Middle frontal gyrus (tissue), 1 donor: ENCODE measurements at regions not wholly inside any gene's neighbourhood (a gene's known extent, or its start where the extent isn't known, plus 50 kb on each side); places are given as distances from the start of the nearest gene placed in this dataset.

Experiments
- DNase-seq: peaks from one replicate; pipeline ENCODE4 v3.0.0-alpha.2; 2015; ENCODE audit warnings: low spot score; ENCODE audit errors: extremely low spot score

DNA sequence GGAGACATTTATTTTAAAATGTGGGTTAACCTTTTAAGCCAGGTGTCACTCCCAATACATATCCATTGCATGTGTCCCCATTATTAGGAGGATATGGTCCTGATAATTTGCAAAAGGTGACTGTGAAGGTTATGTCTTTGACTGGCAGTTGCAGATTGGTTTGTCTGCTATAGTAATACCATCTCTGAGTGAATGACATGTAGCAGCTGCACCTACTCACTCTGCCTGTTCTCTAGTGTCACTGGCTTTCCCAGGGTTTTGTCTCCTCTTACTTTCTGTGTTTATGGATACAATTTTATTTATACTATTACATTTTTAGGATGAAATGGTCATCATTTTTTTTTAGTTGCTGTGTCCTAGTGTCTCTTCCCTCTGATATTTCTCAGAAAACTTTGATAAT, 393.2 kb downstream of the C3orf38 start:
- no peak for DNase-seq

DNA sequence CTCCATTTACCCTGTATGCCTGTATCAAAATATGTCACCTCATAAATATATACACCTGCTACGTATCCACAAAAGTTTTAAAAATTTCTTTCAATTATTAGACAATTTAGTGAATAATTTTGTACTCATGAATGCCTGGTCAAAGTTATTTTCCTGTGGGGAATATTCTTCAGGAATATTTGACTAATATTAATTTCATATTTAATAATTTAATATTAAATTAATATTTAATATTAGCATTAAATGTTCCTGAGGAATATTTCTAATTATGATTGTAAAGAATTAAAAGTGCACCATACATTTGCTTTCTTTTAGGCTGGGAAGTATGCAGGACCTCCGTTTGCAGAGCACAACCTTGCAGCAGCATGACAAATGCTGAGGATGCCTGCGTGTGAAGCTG, 422.7 kb downstream of the C3orf38 start:
- no peak for DNase-seq

GRCh38 chr3:88573472-88573871, 423.7 kb downstream of the C3orf38 start:
- DNase-seq, result no peak

DNA sequence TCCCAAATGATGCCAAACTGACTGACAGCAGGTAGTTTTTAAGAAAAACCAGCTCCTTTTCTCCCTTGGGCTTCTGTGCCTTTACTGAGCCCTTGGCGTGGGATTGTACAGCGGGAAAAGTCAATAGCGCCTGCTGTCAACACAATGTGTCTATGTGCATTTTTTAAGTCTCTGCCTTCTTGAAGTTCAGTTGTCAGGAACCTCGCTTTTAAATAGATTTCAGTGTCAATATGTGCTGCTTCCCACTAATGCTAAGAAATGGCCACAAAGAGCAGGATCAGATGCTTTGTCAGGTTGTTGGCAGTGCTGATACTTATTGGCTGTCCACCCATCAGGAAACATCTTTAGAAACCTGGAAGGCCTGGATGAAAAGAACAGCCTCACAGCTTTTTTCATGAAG, 424.4 kb downstream of the C3orf38 start:
- DNase-seq, result no peak

DNA sequence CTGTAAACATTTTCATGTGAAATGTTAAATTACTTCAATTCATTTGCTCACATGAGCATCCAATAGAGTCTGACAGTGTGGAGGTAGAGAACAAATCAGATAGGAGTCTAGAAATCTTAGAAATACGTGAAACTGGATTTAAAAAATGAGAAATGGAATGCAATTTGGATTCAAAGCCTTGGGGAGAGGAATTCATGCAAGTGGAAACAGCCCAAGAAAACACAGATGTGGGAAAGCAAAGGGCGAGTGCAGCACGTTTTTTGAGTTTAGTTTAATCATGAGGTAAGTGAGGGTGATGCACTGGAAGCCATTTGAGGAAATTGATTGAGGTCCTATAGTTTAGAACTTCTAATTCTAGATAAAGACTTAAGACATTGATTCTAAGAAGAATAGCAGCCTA, 434.7 kb downstream of the C3orf38 start:
- DNase-seq, result no peak

- no peak for DNase-seq
Observed at GRCh38 chr3:88586121-88586640, 436.4 kb downstream of the C3orf38 start.

DNA sequence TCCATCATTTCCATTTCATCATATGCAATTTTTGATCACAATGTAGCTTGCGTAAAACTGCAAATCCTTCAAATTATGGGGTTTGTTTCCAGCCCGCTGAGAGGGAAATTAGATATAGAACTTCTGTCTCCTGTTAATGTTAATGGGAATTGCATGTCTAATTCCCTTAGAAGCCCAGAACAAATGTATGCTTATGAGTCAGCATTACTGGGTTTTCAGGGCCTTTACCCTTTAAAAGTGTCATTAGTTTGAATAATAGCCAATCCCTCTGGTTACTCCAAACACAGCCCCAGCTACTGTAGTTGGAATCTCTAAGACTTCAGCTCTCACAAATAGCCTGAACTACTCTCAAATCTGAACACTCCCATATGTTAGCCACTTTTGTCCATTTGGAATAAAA, 439.4 kb downstream of the C3orf38 start:
- DNase-seq, result no peak

GRCh38 chr3:88595026-88595425, 445.3 kb downstream of the C3orf38 start:
- DNase-seq, result no peak

DNA sequence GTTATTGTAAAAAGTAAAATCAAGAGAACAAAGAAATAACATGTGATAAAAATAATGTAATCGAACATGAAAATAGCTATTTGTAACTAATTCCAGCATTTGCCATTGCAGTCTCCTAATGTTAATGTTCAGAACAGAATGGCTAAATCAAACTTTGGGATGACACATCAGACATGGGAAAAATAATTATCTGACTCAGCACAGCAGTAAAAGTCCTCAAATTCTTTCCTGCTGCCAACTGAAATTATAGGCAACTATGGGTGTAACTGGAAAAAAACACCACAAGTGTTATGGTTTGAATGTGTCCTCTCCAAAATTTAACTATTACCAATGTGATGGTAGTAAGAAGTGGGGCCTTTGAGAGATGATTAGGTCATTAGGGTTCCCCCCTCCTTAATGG, 446.7 kb downstream of the C3orf38 start:
- DNase-seq, result no peak

DNA sequence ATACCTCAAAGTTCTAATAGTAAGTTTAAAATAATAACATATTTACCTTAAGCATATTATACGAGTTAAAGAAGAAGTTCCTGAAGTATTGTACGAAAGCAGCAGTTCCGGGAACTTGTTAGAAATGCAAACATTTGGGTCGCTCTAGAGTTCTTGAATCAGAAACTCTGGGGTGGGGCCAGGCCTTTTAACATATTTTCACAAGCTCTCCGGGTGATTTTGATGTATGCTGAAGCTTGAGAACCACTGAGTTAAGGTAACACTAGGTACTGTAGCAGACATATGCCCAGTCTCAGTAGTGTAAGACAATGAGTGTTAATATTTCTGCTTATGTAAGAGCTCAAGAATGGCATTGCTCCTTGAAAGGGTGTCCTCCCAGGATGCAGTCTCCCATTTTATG, 461.1 kb downstream of the C3orf38 start:
- no peak for DNase-seq

GRCh38 chr3:88611826-88612326, 462.1 kb downstream of the C3orf38 start:
- no peak for DNase-seq

DNA sequence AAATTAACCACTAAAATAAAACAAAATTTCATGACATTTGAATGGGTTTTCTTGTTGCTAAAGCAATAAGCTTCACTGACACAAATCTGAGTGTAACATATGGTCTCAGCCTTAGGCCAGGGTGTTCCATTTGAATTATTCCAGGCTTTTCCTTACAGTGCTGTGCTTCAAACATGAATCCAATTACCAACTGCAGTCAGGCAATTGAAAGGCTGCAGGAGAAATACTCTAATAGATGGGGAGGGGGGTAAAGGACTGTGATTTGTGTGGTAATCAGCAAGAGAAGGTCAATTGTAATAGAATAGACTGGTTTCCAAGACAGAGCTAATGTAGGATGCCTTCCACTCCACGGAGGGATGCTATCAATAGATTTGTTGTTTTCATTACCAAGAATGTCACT, 466.7 kb downstream of the C3orf38 start:
- DNase-seq, result no peak

DNA sequence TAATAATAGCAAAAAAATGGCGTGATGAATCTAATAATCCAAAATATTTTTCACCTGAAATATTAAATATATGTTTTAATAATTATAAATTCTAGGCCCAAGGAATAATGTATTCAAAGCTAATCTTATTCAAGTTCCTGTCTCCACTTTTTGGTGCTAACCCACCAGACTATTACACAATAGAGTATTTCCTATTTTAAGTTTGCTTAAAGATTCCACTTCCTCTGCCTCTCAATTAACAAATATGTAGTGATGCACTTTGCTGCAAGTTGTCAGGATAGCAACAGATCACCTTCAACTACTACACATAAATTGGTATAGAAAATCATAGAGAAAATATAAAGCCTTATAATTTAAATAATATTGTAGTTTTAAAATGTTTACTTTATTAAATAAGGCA, 467.5 kb downstream of the C3orf38 start:
- no peak for DNase-seq

GRCh38 chr3:88618021-88618645, 468.4 kb downstream of the C3orf38 start:
- no peak for DNase-seq

GRCh38 chr3:88621586-88621985, 471.8 kb downstream of the C3orf38 start:
- DNase-seq, result no peak

DNA sequence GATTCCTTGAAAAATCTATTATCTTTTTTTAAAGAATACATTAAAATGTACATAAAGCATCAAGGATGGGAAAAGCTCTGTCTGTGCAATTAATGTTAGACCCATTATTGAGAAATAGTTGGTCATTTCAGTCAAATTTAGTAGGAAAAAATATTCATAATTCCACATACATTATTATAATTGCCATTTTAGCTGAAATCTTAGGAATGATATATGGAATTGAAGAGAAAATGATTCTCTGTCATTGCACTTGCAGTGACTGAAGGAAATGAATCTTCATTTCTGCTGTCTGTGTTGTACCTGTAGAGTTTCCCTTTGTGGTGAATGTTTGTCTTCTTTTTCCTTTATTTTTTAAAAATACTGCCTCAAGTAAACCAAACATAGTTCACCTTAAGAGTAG, 473.9 kb downstream of the C3orf38 start:
- no peak for DNase-seq

DNA sequence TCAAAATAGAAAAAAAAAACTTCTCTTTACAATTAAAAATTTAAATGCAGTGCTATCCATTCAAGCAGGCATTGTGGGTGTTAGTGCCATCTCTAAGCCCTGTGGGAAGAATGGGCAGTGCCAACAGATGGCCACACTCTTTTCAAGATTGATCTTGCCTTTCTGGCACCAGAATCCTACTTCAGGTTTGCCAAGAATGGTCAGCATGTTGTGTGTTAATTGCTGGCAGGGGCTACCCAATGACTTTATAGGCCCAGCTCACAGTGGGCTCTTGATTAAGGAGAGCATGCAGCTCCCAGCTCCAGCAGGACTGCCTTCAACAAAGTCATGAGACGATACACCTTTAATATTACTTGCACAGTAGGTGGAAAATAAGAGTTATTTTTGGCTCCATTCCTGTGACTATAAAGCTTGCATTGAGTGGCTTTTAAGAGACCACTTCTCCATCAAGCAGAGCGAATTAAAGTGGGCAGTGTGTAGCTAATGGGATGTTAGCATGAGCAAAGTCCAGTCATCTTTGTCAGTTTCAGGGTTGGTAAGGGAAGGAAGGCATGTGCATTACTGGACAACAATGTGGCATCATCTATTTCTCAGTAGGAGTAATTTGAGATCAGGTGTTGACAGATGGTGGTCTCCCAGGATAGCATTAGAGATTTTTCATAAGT, 476.8 kb downstream of the C3orf38 start:
- DNase-seq, result no peak

DNA sequence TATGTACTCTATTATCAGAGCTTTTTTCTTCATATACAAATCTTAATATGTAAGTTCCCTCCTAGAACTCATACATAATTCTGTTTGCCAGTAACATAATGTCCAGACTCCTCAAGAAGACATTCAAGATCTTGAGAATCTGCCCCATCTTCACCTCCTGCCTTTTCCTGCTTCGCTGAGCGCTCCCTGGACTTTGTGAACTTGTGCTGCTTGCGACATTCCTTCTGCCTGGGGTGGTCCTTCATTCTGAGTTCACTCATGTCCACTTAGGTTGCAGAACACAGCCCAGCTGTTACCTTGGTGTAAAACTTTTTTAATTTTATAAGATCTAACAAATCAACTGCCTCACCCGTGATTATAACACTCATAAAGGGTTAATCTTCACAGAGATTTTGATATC, 478.5 kb upstream of the EPHA3 start:
- DNase-seq, result no peak

DNA sequence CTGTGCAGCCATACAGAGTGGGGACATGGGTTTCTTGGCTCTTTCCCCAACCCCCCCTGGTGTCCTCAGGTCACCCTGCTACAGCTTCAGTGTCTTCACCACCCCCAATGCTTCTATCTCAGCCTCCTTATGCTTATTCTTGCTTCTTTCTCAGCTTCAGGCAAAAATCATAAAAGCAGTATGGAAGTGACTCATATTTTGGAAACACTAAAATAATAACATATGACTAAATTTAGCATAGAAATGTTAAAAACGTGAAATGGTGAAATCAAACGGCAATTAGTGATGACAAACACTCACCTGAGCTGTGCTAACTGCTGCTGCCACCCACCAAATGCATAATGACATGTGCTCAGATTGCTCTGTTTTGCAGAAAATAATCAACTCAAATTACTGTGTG, 475.2 kb upstream of the EPHA3 start:
- no peak for DNase-seq

- DNase-seq, result no peak
Observed at GRCh38 chr3:88640581-88640980, 466.8 kb upstream of the EPHA3 start.

- no peak for DNase-seq
Observed at GRCh38 chr3:88641033-88641604, 466.3 kb upstream of the EPHA3 start.

- DNase-seq, result no peak
Observed at GRCh38 chr3:88657459-88657858, 450.0 kb upstream of the EPHA3 start.

DNA sequence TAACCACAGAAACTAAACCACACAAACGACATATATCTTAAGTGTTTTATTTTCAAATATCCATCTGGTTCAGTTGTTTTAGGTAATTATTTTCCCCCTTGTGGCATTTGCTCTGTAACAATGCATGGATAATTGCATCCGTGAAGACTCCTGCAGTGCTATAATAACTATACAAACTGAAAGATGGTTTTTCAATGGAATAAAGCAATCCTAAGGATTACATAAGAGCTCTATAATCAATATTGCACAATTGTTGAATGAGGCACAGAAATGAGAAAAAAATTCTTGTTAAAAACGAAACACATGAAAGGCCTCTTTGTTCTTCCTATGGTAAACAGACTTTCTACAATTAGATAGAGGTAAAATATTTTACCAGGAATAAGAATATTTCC, 446.0 kb upstream of the EPHA3 start:
- DNase-seq, result no peak
